OCI-LY3 (cell line): ENCODE measurements at regions not wholly inside any gene's neighbourhood (a gene's known extent, or its start where the extent isn't known, plus 50 kb on each side); places are given as distances from the start of the nearest gene placed in this dataset.

Experiments used
- EZH2phosphoT487 ChIP-seq: fragments of 200-600 bp; shearing (Covaris generic); IDR thresholded peaks from 2 replicates; pipeline ENCODE4 v1.6.1; 2018; ENCODE audit warnings: antibody characterized with exemption, mixed run types, low read depth
- TF ChIP-seq, protein P1 (sequence below): fragments of 200-600, 300-600 bp; sonication (generic); IDR thresholded peaks from 2 replicates; pipeline ENCODE4 v1.5.1; 2014; ENCODE audit warnings: antibody characterized with exemption, low read length, low read depth

DNA sequence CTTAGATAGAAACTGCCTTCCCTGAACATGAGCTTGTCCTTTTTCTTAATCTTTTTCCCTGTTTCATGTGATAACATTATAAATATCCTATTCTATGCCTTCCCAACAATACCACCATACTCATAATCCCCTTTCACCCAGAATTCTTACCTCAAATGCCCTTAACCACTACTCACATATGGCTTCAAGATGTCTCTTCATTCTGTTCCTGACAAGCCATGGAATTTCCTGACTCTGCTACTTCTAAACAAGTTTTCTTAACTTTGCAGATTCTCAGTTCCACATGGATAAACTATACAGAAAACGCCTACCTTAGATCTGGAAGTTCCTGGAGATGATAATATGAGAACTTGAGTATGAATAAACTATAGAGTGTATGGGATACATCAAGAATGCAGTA lies 1217.8 kb downstream of the CDH8 start:
- no peak for TF ChIP-seq EZH2phosphoT487
- TF ChIP-seq, protein P1, sequence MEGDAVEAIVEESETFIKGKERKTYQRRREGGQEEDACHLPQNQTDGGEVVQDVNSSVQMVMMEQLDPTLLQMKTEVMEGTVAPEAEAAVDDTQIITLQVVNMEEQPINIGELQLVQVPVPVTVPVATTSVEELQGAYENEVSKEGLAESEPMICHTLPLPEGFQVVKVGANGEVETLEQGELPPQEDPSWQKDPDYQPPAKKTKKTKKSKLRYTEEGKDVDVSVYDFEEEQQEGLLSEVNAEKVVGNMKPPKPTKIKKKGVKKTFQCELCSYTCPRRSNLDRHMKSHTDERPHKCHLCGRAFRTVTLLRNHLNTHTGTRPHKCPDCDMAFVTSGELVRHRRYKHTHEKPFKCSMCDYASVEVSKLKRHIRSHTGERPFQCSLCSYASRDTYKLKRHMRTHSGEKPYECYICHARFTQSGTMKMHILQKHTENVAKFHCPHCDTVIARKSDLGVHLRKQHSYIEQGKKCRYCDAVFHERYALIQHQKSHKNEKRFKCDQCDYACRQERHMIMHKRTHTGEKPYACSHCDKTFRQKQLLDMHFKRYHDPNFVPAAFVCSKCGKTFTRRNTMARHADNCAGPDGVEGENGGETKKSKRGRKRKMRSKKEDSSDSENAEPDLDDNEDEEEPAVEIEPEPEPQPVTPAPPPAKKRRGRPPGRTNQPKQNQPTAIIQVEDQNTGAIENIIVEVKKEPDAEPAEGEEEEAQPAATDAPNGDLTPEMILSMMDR = no peak
